NCI-H2081 treated with DMSO at 0.1 percent for 48 hours (cell line): ENCODE measurements at regions not wholly inside any gene's neighbourhood (a gene's known extent, or its start where the extent isn't known, plus 50 kb on each side); places are given as distances from the start of the nearest gene placed in this dataset.
A peak's percentile ranks its signal among the peaks of the same experiment; 100 is the strongest.
"Not testable (repeated sequence)": the region's sequence is repeated elsewhere in the genome, so short reads cannot be mapped to it uniquely, and the experiment has no call there.

ENCODE experiments used
- DNase-seq: peaks from one replicate; lab custom pipeline; 2025; lab: John Stamatoyannopoulos, UW

DNA sequence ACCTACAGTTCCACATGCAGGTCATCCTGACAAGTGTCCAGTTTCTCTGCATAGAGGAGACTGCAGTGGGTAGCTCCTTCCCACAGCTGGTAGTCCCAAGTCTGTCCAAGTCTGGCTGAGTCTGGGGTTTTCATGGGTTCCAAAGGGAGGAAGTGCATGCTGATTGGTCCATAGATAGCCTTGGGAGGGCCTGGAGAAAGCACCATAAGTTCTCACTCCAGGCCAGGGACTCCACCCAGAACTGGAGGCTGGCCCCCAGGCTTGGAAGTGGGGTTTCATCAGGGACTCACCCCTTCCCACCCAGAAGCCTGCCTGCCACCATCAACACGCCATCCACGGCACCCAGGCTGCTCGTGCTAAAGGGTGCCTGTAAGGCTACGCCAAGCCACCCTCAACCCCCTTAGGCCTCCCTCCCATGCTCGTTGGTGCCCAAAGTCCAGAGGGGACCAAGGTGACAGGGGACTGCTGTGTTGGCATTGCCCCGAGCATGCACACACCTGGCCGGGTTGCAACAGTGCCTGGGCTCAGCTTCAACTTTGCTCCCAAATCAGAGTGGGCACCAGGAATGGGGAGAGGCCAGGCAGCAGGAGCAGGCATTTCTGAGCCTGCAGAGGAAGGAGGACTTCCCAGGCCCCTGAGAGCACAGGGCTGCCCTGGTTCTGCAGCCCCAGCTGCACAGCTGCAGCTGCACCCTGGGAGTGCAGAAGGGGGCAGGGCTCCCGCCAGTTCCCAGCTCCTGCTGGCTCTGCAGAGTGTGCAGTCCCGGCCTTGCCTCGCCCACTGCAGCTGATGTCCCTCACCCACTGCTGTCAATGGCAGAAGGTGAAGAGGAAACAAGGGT, 116.5 kb upstream of the MAP2 start:
- DNase-seq: no peak

DNA sequence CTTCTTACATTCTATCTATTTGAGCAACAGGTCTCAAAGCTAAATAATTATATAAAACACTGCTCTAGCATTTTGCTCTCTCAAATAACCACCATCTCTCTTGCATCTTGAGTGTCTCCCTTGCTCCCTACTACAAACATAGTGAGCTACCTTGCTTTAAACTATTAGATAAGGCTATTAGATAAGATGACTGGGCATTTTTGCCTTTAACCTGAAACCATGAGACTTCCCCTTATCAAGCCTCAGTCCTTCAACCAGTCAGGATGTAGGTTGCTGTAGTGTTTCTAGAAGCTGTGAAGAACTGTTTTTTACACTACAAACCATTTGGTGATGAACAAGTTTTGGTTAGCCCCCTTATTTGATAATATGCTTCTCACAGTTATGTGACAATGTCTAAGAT, 115.4 kb upstream of the MAP2 start:
- no peak for DNase-seq

DNA sequence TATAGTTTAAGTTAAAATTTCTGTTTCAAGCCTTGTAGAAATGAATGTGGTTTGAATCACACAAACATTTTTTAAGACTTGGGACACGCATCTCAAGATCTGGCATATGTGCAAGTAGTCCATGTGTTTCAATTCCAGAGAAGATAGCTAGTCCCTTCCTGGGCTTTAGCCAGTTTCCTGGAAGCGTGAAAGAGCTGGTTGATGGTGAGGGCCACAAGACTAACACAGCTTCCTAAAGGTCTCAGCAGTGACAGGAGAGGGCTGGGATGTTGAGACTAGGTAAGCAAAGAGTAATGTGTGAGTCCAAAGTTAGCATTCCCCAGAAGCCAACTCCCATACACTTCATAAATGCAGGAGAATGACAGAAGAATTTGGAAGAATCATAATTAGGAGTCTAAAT, 111.9 kb upstream of the MAP2 start:
- no peak for DNase-seq

DNA sequence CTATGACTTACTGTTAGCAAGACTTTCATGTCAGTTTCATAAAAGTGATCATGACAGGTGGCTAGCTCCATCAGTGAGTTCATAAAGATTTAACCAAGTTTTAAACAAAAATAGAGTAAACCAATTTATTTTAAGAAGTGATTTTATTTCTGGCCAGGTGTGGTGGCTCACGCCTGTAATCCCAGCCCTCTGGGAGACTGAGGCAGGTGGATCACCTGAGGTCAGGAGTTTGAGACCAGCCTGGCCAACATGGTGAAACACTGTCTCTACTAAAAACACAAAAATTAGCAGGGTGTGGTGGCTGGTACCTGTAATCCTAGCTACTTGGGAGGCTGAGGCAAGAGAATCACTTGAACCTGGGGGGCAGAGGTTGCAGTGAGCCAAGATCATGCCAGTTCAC, 111.4 kb upstream of the MAP2 start:
- DNase-seq: not testable (repeated sequence)

DNA sequence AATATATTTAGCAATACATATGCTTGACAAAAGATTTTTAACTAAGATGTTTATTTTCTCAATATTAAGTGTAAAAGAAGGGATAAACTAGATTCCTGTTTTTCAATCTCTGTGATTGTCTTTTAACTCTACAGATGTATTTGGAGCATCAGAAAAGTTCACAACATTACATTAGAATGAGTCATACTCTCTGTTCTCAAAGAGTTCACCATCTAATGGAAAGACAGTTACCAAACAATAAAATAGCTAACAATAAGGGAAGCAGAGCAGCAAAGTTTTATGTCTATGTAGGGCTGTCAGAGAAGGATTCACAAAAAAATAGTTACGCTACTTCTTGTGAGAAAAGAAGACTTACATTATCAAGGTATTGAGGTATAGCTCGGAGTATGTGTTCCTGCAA, 109.2 kb upstream of the MAP2 start:
- DNase-seq: no peak

DNA sequence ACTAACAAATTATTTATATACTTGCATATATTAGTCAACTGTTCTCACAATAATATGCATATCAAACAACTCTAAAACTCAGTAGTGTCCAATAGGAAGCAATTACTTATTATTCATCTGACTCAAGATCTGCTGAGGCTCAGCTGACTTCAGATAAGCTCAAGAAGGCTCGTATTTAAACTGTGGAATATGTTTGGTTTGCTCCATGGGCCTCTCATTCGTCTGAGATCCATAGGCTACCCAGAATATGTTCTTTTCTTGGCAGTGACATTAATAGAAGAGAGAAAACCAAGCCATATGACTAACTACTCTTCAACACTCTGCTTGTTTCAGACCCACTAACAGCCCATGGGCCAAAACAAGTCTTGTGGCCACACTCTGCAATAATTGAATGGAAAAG, 107.7 kb upstream of the MAP2 start:
- no peak for DNase-seq

DNA sequence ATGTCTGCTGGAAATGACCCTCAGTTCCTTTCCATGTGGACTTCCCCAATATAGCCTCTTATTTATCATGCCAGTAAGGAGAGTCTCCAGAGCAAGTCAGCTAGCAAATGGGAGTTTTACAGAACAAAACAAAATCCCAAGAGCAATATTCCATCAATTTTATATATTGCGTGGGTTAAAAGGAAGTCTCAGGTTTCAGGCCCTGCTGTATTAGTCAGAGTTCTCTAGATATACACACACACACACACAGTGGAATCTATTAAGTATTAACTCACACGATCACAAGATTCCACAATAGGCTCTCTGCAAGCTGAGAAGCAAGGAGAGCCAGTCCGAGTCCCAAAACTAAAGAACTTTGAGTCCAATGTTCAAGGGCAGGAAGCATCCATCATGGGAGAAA, 102.8 kb upstream of the MAP2 start:
- DNase-seq: no peak

DNA sequence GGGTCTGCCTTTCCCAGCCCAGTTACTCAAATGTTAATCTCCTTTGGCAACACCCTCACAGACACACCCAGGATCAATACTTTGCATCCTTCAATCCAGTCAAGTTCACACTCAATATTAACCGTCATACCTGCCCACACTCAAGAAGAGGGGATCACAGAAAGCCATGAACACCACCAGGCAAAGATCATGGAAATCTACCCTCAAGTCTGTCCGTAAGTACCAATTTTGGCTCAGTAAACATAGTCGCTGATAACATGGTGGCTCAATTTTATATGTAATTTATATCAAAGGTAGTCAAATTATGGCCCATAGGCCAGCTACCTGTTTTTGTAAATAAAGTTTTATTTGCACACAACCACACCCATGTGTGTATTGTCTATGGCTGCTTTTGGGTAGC, 102.3 kb upstream of the MAP2 start:
- DNase-seq: no peak

DNA sequence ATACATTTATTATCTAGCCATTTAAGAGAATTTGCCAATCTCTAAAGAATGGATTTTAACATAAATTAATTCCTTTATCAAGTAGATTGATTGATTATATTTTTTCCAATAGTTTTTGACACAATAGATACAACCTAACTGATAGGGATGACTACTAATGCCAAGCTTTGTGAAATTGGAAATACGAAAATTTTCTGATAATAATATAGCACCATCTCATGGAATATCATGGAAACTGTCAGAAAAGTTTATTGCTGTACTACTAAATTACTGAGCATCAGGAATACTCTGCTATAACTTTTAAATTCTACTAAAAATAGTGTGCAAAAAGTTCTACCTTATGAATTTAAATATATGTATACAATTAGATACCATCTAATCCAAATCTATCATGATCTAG, 101.8 kb upstream of the MAP2 start:
- no peak for DNase-seq

DNA sequence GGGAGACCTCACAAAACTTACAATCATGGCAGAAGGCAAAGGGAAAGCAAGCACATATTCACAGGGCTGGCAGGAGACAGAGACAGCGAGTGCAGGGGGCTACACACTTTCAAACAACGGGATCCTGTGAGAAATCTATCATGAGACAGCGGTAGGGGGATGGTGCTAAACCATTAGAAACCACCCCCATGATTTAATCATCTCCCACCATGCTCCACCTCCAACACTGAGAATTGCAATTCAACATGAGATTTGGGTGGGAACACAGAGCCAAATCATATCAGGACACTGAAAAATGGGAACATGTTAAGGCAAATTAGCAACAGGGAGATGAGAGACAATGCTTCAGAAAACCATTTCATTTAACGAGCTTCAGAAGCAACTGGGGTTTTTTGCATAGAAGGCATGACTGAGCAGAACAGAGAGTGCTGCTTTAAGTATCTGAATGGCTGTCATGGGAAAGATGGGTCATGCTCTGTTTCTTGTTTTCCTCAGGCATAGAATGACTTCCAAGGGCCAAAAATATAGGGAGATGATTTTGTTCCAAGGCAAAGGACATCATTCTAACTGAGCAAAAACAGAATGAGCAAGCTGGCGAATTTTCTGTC, 100.8 kb upstream of the MAP2 start:
- no peak for DNase-seq

DNA sequence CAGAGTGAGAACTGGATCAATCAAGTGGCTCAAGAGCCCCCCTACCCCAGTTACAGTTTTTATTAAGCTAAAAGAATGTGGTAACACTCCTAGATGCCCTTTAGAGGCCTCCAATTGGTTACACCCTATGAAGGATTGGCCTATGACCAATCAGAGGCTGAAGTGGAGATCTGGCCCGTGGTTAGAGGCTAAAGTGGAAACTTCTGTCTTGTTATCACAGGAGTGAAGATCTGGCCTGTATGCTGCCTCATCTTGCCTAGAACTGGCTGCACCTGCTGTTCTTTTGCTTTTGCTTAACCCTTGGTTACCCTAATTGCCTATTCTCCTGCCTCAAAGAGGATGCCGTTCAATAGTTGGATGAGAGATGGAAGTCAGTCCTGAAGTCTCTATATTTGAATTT, 100.1 kb upstream of the MAP2 start:
- DNase-seq: no peak

DNA sequence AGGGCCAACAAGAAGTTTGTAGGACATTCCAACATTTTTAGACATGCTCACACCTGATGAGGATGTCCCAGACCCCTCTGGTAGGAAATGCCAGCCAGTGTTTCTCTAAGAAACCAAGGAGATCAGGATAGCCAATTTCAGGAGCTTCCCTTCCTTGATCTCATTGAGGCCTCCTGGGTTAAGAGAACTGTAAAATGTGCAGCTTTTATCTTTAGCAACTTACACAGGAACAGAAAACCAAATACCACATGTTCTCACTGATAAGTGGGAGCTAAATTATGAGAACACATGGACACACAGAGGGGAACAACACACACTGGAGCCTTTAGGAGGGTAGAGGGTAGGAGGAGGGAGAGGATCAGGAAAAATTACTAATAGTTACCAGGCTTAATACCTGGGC, 99.6 kb upstream of the MAP2 start:
- DNase-seq: no peak

DNA sequence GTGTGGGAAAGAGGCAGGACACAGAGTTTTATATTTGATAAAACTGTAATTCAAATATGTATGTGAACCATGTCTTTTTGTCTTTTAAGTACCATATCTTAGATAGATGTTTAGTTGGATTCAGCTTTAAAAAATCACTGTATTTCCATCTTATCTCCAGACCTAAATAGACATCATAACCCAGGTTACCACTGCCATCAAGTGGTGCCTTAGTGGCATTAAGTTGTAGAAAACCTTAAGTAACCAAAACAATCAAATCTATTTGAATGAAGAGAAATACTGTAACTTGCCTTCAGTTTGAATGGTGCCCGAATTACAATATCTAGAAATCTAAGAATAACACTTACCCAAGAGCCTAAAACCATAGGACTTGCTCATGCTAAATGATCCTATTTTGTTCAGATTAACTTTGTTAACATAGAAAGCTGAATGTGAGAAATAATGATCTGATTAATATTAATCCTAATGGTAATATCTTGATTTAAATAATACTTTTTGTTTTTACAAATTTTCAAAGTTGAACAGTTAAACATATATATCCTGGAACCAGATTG, 92.5 kb upstream of the MAP2 start:
- DNase-seq: peak; percentile 4

DNA sequence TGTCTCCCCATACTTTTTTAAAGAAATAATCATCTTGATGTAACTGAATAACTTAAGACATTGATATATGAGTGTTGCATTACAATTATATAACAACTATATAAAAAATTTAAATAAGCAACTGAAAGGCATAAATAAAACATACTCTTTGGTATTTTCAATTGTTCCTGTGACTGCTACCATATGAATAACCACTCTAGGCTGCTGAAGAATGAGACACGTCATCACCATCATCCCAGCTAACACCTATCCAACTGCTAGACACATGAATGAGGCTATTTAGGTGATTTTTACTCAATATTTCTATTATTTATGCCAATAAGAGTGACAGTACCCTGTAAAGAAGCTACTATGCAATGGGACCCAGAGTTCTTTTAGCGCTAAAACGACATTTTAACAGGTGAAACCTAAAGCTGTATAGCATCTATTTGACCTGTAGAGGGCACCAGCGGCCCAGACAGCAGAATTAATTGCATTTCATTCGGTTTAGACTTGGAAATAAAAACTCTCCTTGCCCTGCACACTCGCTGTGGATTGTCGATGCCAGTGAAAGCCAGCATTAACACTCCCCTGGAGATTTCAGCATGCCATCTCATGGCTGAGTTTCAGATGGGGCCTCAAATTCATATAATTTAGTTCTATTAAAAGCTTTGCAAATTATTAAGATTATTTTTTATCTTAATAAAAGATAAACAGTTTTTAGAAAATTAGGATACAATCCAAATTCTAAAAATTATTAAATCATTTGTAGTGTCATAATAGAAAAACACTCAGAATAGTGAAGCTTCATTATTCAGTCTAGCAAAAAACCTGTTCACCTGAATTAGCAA, 89.4 kb upstream of the MAP2 start:
- peak; percentile 43 for DNase-seq

DNA sequence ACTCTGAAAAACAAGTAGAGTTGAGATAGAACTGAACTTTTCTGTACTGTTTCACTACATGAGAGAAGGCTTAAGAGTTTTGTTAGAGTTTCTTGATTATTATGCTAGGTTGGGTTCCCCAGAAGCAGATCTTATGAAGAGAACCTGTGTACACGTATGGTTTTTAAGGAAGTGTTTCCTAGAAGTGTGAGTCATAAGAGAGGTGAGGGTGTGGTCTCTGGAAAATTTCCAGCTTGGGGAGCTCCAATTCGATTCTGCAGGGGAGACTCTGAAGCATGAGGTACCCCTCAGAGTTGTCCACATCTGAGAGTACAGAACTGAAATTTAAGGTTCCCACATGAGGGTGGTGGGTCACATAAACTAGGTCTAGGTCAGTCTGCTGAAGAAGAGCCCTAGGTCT, 83.3 kb upstream of the MAP2 start:
- no peak for DNase-seq

DNA sequence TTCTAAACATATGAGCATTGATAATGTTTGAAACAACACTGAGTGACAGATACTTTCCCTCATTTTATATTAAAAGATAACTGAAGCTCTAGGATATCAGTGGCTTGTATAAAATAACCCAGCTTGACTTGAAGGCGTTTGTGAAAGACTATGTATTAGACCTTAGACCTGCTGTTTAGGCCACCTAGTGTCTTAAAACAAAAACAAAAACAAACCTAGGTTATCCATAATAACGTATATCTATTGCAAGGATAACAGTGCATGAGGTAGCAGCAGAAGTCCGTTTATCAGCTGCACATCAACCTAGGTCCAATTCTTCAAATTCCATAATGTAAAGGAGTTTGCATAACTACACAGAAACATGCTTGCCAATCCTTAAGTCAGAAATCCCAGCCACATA, 79.5 kb upstream of the MAP2 start:
- no peak for DNase-seq

DNA sequence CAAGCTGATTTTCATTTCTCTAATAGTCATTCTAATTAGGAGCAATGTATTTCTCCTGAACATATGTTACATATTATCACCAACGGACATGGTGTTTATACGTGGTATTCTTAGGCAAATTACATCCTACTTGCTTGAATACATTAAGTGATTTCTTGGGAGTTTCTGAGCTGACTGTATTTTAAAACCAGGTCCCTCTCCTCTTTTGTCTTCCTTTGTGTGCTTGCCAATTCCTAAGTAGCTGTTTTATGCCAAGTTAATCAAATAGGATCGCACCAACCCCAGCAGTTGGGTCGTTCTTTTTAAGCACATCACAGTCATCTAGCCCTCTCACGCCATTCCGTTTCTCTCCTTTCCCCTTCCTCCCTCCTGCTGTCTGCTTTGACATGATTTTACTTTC, 75.4 kb upstream of the MAP2 start:
- DNase-seq: no peak

DNA sequence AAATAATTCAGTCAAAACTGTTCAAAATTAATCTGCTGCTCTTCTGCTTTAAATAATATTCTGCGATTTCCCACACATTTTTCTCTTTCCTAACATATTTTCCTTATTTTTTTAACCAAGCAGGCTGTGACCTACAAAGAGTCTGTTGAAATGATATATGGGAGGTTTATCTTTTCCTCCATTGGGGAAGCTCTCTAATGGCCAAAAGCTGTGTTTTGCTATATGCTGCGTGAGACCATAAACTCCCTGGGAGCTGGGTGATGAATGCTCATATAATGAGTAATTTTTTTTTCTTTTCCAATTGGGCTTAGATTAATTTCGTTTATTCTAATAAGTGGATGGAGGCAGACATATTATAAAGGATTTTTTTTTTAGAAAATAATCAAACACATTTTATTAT, 72.2 kb upstream of the MAP2 start:
- DNase-seq: no peak

DNA sequence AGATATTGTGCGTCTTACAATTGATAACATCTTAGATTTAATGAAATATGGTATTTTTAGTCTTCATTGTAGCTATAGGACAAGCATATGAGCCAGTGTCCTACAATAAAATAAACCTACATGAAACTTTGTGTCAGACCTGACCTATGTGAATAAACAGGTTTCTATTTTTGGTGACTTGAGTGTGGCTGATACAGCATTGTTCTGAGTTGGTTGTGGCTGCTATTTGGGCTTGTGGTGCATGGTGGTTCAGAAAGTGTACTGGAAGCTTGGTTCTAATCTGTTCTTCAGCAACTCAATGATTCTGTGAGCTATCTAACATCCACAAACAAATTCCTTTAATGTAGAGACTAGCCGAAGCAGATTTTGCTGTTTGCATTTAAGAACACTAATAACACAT, 64.9 kb upstream of the MAP2 start:
- no peak for DNase-seq

DNA sequence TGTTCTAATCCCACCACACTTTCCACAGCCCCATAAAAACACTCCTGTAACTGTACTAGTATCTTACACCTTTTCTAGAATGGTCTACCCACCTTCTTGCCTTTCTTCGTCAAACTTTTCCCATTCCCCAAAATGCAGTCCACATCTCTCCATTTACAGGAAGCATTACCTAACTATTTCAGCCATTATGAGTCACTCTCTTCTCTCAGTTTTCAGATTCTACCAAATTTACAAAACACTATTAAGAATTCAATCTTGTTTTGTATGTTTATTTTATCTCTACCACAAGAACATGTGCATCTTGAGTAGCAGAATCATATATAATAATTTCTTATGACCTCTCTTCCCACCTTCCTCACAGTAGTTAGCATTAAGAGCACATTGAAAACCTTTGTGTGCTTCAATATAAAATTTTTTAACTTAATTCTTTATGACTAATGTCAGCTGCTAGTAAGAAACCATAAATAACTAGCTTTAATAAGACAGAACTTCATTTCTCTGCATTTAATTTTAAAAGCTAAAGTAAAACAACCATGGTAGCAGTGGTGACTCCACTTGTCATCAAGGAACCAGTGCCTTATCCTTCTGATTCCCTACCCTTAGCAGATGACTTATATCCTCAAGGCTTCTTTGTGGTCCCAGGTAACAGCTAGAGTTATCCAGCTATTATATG, 56.6 kb upstream of the MAP2 start:
- DNase-seq: no peak

DNA sequence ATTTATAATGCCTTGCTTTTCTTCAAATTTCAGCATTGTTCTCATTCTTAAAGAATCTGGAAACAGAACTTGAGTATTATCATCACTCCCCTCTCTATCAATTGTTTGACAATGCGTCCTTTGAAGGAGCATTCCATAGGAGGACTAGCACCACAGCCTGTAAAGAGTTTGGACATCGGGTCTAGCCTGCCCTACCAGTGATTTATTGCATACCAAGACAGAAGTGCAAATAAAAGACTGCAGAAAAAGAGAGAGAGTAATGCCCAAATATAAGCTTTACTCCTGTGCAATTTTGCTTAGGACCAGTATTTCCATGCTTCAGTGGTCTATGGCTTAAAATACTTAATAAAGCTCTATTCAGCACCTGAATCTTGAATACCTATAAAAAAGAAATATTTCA, 55.4 kb upstream of the MAP2 start:
- DNase-seq: no peak

DNA sequence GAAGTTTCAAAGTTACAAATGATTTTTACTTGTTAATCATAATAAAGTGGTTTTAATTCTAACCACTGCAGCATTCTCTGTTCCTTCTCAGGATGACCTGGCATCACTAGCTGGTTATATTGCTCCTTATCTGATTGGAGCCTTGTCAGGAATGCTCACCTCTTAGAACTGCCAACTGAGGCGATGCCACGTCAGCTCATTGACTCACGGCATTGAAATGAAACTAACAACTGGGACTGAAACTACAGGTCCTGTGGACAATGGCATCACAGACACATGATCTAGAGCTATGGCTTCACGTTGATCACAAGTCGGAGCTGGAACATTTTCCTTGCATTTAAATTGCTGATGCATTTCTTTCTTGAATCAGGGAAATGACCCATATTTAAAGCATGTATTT, 54.9 kb upstream of the MAP2 start:
- no peak for DNase-seq
